Esophagus (tissue), 2 donors: ENCODE measurements at regions not wholly inside any gene's neighbourhood (a gene's known extent, or its start where the extent isn't known, plus 50 kb on each side); places are given as distances from the start of the nearest gene placed in this dataset.
A peak's percentile ranks its signal among the peaks of the same experiment; 100 is the strongest.

Experiments used
- H3K27ac ChIP-seq, 2 donors: one replicate each; pipeline ENCODE4 v1.5.1; 2013; ENCODE audit warnings: low read depth in 2 of 2, mild to moderate bottlenecking in 2 of 2, inconsistent platforms in 1 of 2, low read length in 1 of 2, moderate library complexity in 1 of 2
- H3K27me3 ChIP-seq, 2 donors: one replicate each; pipeline ENCODE4 v1.6.1; 2013; ENCODE audit warnings: low read length in 2 of 2, control low read depth in 1 of 2, mild to moderate bottlenecking in 1 of 2; ENCODE audit not compliant: insufficient read depth in 2 of 2, control insufficient read depth in 1 of 2
- H3K36me3 ChIP-seq, 2 donors: one replicate each; pipeline ENCODE4 v1.6.1; 2013; ENCODE audit warnings: low read length in 1 of 2; ENCODE audit not compliant: control insufficient read depth in 2 of 2, insufficient read depth in 2 of 2
- H3K4me1 ChIP-seq, 2 donors: one replicate each; pipeline ENCODE4 v1.6.1; 2013; ENCODE audit warnings: low read length in 1 of 2; ENCODE audit not compliant: control insufficient read depth in 2 of 2, insufficient read depth in 2 of 2
- H3K4me3 ChIP-seq, 2 donors: one replicate each; pipeline ENCODE4 v1.5.1; 2013; ENCODE audit warnings: low read length in 2 of 2, mild to moderate bottlenecking in 2 of 2, low read depth in 1 of 2, moderate library complexity in 1 of 2
- H3K9me3 ChIP-seq, 2 donors: one replicate each; pipeline ENCODE4 v1.6.1; 2013; ENCODE audit warnings: mild to moderate bottlenecking in 2 of 2, low read depth in 1 of 2, low read length in 1 of 2, moderate library complexity in 1 of 2; ENCODE audit not compliant: control insufficient read depth in 2 of 2, insufficient read depth in 1 of 2
- WGBS, 2 donors: extraction: QIAGEN DNeasy Blood & Tissue Kit; methylation state at CpG; one replicate each; pipeline ENCODE4 v1.1.7; 2013; 5-methylcytosine and 5-hydroxymethylcytosine counted together
- donor health status: healthy with polysubstance abuse.
- donor health status: Bipolar disorder and iron deficiency.

DNA sequence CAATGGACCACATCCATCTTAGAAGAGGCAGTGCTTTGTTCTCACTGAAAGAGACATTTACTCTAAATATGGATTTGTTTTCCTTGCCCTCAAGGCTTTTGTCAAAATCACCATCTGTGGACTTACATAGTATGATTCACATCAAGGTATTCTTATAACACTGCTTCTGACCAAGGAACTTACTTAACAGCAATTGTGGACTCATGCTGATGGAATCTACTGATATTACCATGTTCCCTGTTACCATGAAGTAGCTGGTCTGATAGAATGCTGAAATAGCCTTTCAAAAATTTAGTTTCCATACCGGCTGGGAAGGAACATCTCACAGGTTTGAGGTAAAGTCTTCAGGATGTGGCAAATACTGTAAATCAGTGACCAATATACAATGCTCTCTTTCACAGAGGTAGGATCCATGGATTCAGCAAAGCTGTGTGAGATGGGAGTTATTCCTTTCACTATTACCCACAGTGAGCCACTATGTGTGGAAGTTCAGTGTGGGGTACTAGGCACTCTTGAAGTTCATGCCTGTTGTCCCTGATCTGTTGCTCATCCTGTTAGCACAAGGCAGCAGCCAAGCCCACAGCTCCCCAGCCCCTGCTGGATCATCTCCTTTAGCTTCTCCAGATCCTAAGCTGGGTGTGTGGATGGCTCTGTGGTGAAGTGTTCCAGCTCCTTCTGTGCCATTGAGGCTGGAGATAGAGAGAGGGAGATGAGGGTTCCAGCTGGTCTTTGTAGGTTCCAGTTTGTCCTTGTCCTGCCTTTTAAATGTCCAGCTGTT lies 126.4 kb downstream of the ATP23 start:
- 0 to 56% methylated on average over 1 of the region's 1 CpG for WGBS, 2 donors
- Histone ChIP-seq H3K27me3 (no peaks in the 10 kb centered on the region), H3K36me3 (no peaks in the 10 kb centered on the region), H3K27ac (no peak overlapping the region), H3K4me1 (peaks cover 0 to 6% of the 10 kb centered on the region in 2 donors), H3K9me3 (no peaks in the 10 kb centered on the region), H3K4me3 (no peak overlapping the region)

DNA sequence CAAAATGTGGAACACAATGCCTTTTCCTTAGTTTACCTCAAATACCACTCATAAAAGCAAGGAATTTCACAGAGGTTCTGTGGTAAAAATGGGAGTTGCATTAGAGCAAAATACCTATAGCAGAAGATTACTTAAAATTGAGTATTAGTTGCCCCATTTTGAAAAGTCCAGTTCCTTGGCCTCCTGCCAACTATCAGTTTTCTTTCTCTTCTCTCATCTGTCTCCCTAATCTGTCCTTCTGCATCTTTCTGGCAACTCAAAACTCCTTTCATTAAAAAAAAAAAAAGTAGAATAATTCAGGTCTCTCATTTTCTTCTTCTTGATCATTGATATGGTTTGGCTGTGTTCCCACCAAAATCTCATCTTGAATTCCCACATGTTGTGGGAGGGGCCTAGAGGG lies 127.3 kb downstream of the ATP23 start:
- Histone ChIP-seq H3K36me3 (no peaks in the 10 kb centered on the region), H3K4me1 (peaks cover 0 to 6% of the 10 kb centered on the region in 2 donors), H3K27ac (peak overlapping the region in 1 of 2 donors; percentile 29), H3K9me3 (no peaks in the 10 kb centered on the region), H3K27me3 (no peaks in the 10 kb centered on the region), H3K4me3 (no peak overlapping the region)

DNA sequence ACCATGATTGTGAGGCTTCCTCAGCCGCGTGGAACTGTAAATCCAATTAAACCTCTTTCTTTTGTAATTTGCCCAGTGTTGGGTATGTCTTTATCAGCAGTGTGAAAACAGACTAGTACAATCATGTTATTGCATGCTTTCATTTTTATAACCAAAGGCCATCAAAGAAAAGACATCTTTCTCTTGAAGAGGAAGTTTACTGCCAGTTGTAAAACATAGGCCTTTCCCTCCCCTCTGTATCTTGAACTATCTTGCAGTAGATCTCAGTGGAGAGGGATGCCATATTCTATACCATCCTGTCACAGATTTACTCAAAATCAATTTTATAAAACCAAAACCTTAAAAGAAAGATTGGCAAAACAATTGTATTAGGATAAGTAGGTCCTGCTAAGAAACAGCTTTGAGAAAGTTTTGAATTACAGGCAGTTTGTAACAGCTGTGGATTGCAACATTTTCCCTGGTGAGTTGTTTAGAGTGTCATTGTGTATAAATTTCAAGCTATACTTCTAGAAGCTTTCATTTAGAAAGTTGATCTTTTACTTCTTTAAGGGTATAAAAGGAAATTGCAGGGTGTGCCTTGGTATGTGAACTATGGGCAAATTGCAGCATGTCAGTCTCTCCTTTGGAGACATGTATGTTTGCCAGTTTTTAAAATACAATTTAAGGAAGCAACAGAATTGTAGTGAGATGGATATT lies 128.0 kb downstream of the ATP23 start:
- Histone ChIP-seq H3K36me3 (no peaks in the 10 kb centered on the region), H3K27me3 (no peaks in the 10 kb centered on the region), H3K27ac (peak overlapping the region in 1 of 2 donors; percentile 29), H3K9me3 (no peaks in the 10 kb centered on the region), H3K4me1 (peaks cover 0 to 6% of the 10 kb centered on the region in 2 donors), H3K4me3 (no peak overlapping the region)
- 54 to 64% methylated on average over 2 of the region's 2 CpGs for WGBS, 2 donors

GRCh38 chr12:58071994-58072393 lies 130.6 kb downstream of the ATP23 start:
- Histone ChIP-seq H3K4me3 (no peak overlapping the region), H3K27me3 (no peaks in the 10 kb centered on the region), H3K9me3 (no peaks in the 10 kb centered on the region), H3K36me3 (no peaks in the 10 kb centered on the region), H3K27ac (no peak overlapping the region), H3K4me1 (peaks cover 0 to 6% of the 10 kb centered on the region in 2 donors)
- WGBS, 2 donors: 92 to 93% methylated on average over 2 of the region's 2 CpGs

GRCh38 chr12:58074259-58074658 lies 132.9 kb downstream of the ATP23 start:
- WGBS, 2 donors: 94 to 100% methylated on average over 1 of the region's 1 CpG
- Histone ChIP-seq H3K9me3 (no peaks in the 10 kb centered on the region), H3K27me3 (no peaks in the 10 kb centered on the region), H3K4me1 (no peaks in the 10 kb centered on the region), H3K4me3 (no peak overlapping the region), H3K27ac (no peak overlapping the region), H3K36me3 (no peaks in the 10 kb centered on the region)

- no peaks in the 10 kb centered on the region for H3K9me3 ChIP-seq
- no peak overlapping the region for H3K4me3 ChIP-seq
- no peaks in the 10 kb centered on the region for H3K27me3 ChIP-seq
- no peaks in the 10 kb centered on the region for H3K36me3 ChIP-seq
- peaks cover 0 to 2% of the 10 kb centered on the region in 2 donors for H3K4me1 ChIP-seq
- no peak overlapping the region for H3K27ac ChIP-seq
- WGBS, 2 donors: 33 to 51% methylated on average over 1 of the region's 1 CpG
These were observed 138.4 kb downstream of the ATP23 start for GRCh38 chr12:58079806-58080205.

- H3K27ac ChIP-seq: no peak overlapping the region
- no peak overlapping the region for H3K4me3 ChIP-seq
- H3K27me3 ChIP-seq: no peaks in the 10 kb centered on the region
- H3K9me3 ChIP-seq: no peaks in the 10 kb centered on the region
- H3K36me3 ChIP-seq: no peaks in the 10 kb centered on the region
- WGBS, 2 donors: 0% methylated on average over 1 of the region's 1 CpG
- peaks cover 0 to 2% of the 10 kb centered on the region in 2 donors for H3K4me1 ChIP-seq
These were observed 140.1 kb downstream of the ATP23 start for GRCh38 chr12:58081488-58081887.

GRCh38 chr12:58082996-58083395 lies 141.6 kb downstream of the ATP23 start:
- peaks cover 0 to 2% of the 10 kb centered on the region in 2 donors for H3K4me1 ChIP-seq
- no peak overlapping the region for H3K4me3 ChIP-seq
- no peaks in the 10 kb centered on the region for H3K36me3 ChIP-seq
- no peaks in the 10 kb centered on the region for H3K9me3 ChIP-seq
- no peak overlapping the region for H3K27ac ChIP-seq
- no peaks in the 10 kb centered on the region for H3K27me3 ChIP-seq
- 77 to 88% methylated on average over 2 of the region's 2 CpGs for WGBS, 2 donors

DNA sequence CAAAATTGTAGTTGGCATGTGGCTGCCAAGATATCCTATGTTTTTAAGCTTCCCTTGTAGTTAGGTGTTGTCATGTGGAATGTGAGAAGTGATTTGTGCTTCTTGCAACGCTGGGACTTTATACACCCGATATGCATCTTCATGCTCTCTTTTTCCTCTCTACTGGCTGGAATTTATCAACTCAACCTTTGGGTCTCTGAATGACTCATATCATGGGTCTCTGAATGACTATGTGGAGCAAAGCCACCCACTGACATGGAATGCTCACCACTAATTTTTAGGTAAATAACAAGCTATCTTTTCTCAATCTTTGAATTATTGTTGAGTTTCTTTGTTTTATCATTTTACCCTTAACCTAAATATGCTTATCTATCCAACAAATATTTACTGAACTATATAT lies 144.6 kb downstream of the ATP23 start:
- Histone ChIP-seq H3K9me3 (no peaks in the 10 kb centered on the region), H3K36me3 (no peaks in the 10 kb centered on the region), H3K27me3 (no peaks in the 10 kb centered on the region), H3K4me3 (no peak overlapping the region), H3K27ac (no peak overlapping the region), H3K4me1 (no peaks in the 10 kb centered on the region)
- WGBS, 2 donors: 78 to 85% methylated on average over 2 of the region's 2 CpGs

- Histone ChIP-seq H3K9me3 (no peaks in the 10 kb centered on the region), H3K27ac (no peak overlapping the region), H3K4me1 (no peaks in the 10 kb centered on the region), H3K27me3 (no peaks in the 10 kb centered on the region), H3K4me3 (no peak overlapping the region), H3K36me3 (no peaks in the 10 kb centered on the region)
- WGBS, 2 donors: 92% methylated on average over 6 of the region's 6 CpGs
These were observed 145.6 kb downstream of the ATP23 start for GRCh38 chr12:58086930-58087329.
